ENCODE measurements at regions not wholly inside any gene's neighbourhood (a gene's known extent, or its start where the extent isn't known, plus 50 kb on each side); places are given as distances from the start of the nearest gene placed in this dataset.
"Not testable (repeated sequence)": the region's sequence is repeated elsewhere in the genome, so short reads cannot be mapped to it uniquely, and the experiment has no call there.

- DNase-seq (ENCODE audit: missing footprints) (no peak), ATAC-seq (no peak)
- intact Hi-C loops (cut with DNase I): no loop called here
Observed at GRCh38 chr14:57066887-57067513, 201.7 kb downstream of the EXOC5 start.

DNA sequence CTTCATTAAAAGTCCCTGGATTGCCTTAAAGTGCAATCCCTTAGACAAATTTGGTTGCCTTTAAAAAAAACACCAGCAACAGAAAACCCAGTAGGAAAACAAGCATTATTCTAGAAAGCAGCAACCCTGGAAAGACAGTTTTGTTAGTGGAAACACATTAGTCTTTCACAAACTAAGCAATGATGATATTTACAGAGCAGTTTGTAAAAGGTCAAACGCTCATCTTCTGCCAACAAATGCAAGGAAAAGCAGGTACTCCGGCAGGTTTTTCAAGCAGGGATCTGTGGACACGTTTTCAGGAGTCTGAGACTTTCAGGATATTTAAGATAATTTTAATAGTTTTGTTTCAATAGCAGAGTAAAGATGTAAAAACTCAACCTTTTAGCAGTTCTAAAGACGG lies 202.2 kb downstream of the EXOC5 start:
- ATAC-seq (no peak), DNase-seq (ENCODE audit: missing footprints) (no peak)
- intact Hi-C loops (cut with DNase I): no loop called here

DNA sequence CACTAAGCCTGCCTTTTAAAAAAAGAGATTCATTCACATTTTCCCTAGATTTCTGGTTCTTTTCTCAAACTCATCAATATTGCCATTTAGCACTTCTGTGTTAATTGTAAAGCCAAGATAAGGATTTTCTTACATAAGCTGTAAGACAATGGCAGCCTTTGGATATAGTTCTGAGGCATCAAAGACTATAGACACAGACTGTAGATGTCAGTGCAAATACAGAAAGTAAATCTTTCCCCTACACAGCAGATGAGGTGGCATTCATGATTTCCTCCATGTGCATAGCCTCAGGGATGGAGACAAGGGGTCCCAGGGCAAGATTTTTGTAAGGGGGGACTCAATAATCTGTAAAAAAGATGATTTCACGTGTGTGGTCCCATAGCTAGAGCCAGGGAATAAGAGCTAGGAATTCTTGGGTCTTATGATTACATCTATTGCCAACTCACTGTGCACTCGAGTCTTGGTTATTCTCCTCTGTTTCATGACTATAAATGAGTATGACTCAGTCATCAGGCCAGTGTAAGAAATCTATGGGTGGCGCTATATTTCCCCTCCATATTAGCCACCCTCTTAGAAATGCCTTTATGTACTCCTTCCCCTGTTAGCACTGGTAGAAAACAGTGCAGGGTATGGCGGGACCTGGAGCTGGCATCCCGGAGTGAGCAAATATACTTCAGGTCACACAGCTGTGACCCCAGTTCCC lies 207.5 kb downstream of the EXOC5 start:
- ATAC-seq (no peak), DNase-seq (ENCODE audit: missing footprints) (no peak)
- intact Hi-C loops (cut with DNase I): no loop called here

DNA sequence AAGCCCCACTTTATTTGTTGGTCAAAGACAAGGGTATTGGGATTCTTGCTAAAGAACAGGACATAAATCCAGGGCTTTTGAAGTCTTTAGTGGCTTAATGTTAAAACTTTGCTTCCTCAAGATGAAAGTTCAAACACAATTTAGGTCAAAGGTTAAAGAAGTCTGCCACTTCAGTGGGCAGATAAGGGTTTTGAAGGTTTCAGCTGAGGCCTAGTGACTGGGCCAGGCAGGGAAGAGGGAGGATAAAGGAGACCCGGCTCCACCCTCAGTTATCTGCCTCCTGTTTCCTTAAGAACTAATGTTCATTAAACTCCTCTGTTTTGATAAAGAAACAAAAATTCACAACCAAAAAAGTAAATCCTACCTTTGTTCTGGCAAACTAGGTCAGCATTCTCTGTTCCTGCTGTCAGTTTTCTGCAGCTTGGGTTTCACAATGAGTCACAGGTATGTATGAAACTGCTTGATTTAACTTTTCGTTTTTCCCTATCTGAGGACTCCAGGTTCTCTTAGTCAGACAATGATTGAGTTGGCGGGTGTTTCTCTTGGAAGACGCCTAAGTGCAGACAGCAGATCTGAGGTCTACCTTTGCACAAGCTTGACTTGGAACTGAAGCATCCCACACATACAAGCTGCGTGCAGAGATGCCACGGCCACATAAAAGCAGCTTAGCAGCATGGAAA lies 208.3 kb downstream of the EXOC5 start:
- intact Hi-C loops (cut with DNase I): no loop called here
- no peak for ATAC-seq
- no peak for DNase-seq (ENCODE audit: missing footprints)

GRCh38 chr14:57058319-57058718 lies 210.4 kb downstream of the EXOC5 start:
- intact Hi-C loops (cut with DNase I): no loop called here
- DNase-seq (ENCODE audit: missing footprints): no peak
- no peak for ATAC-seq

DNA sequence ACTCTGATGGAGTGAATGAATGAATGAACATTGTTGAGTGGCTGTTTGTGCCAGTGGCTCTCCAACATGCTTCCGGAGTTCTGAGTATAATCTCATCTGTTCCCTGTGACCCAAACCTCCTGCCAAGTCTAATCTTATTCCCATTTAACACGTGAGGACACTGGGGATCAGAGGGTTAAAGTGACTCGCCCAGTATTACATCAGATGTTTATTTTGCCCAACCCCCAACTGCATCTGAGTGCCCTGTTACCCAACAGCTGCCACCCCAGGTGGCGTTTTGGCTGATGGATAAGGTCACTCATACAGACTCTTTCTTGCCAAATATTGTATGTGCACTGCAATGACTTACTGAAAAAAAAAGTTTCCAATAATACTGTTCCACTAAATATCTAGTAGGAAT lies 210.9 kb downstream of the EXOC5 start:
- DNase-seq (ENCODE audit: missing footprints): no peak
- intact Hi-C loops (cut with DNase I): no loop called here
- ATAC-seq: no peak

DNA sequence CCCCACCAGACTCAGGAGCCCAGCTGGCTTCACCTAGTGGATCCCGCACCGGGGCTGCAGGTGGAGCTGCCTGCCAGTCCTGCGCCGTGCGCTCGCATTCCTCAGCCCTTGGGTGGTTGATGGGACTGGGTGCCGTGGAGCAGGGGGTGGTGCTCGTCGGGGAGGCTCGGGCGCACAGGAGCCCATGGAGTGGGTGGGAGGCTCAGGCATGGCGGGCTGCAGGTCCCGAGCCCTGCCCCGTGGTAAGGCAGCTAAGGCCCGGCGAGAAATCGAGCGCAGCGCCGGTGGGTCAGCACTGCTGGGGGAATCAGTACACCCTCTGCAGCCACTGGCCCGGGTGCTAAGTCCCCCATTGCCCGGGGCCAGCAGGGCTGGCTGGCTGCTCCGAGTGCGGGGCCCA lies 212.2 kb downstream of the EXOC5 start:
- intact Hi-C loops (cut with DNase I); ATAC-seq: not testable (repeated sequence)

DNA sequence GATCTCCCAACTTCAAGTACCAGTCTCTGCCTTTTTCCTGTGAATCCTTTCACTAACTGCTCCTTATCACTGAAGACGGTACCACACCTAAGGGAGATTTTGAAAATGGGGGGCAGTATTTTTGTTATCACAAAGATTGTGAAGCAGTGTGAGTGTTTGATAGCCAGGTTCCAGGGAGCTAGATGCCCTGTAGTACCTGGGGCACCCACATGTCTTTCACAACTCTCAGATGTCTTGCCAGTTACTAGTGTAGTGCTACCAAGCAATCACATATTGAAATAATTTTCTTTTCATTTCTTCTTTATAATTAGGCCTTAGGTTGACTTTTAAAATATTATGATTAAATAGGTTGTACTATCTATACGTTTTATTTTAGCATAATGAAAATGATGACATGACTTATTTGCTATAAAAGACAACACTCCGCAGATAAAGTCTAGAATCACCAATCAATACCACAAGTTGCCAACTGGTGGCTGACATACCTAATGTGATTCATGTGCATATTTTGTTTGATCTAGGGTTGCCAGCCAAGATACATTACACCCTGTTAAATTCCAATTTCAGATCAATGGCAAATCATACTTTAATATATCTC lies 215.9 kb downstream of the EXOC5 start:
- DNase-seq (ENCODE audit: missing footprints) (no peak), ATAC-seq (no peak)
- intact Hi-C loops (cut with DNase I): no loop called here

More for the DNA sequence above, 212.2 kb downstream of the EXOC5 start:
- DNase-seq (ENCODE audit: missing footprints): not testable (repeated sequence)

- DNase-seq (ENCODE audit: missing footprints): no peak
- intact Hi-C loops (cut with DNase I): no loop called here
- no peak for ATAC-seq
Observed at GRCh38 chr14:57051633-57052032, 217.1 kb downstream of the EXOC5 start.

- intact Hi-C loops (cut with DNase I): no loop called here
- ATAC-seq: no peak
- no peak for DNase-seq (ENCODE audit: missing footprints)
Observed at GRCh38 chr14:57049848-57050247, 218.9 kb downstream of the EXOC5 start.

GRCh38 chr14:57046175-57046574 lies 222.5 kb downstream of the EXOC5 start:
- intact Hi-C loops (cut with DNase I): no loop called here
- ATAC-seq: no peak
- no peak for DNase-seq (ENCODE audit: missing footprints)

- intact Hi-C loops (cut with DNase I); ATAC-seq; DNase-seq (ENCODE audit: missing footprints): not testable (repeated sequence)
Observed at GRCh38 chr14:57044101-57044973, 224.4 kb downstream of the EXOC5 start.

DNA sequence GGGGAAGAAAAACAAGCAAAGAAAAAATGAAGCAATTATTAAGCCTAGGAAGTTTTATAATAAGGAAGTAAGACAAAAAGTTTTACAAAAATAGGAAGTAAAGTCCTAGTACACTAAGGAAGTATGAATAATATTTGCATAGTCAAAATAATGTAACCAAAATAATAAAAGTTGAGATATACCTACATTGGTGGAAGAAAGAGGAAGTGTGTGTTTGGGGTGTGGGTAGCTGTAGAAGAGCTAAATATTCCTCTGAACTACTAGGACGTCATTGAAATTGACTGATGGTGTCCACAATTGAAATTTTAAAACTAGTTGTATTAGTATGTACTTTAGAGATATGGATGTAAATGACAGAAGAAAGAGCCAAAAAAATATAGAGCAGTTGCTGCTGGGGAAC lies 228.4 kb upstream of the OTX2 start:
- intact Hi-C loops (cut with DNase I): no loop called here
- ATAC-seq (no peak), DNase-seq (ENCODE audit: missing footprints) (no peak)

- no peak for ATAC-seq
- intact Hi-C loops (cut with DNase I): no loop called here
- no peak for DNase-seq (ENCODE audit: missing footprints)
Observed at GRCh38 chr14:57031474-57031873, 221.2 kb upstream of the OTX2 start.

DNA sequence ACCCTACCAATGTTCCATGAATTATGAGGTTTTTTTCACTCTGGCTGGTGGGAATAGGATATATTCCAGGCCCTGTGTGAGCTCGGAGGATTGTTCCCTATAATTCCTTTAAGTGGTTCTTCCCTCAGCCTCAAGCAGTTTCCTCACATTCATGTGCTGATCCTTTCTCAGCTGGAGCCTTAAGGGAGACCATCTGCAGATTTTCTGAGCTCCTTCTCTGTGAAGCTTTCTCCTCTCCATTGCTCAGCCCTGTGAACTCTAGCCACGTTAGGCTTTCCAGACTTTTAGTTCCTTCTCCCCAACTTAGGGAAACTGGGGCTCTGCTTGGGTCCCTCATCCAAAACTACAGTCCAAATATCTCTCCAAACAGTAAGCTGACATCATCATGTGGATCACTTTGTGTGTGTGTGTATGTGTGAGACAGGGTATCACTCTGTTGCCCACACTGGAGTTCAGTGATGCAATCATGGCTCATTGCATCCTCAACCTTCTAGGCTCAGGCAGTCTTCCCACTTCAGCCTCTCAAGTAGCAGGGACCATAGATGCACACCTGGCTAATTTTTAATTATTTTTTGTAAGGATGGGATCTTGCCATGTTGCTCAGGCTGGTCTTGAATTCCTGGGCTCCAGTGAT lies 219.5 kb upstream of the OTX2 start:
- DNase-seq (ENCODE audit: missing footprints): no peak
- ATAC-seq: no peak
- intact Hi-C loops (cut with DNase I): no loop called here

DNA sequence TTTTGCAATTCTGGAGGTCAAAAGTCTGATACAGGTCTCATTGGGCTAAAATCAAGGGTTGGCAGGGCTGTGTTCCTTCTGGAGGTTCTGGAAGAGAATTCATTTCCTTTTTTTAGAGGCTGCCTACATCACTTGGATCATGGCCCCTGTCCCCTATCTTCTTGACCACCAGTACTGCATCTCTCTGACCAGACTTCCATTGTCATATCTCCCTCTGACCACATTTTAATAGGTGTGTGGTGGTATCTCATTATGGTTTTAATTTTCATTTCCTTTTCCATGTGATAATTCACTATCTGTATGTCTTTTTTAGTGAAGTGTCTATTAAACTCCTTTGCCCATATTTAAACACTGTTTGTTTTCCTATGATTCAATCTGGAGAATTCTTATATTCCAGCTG lies 215.2 kb upstream of the OTX2 start:
- ATAC-seq (no peak), DNase-seq (ENCODE audit: missing footprints) (no peak)
- intact Hi-C loops (cut with DNase I): no loop called here

GRCh38 chr14:57022608-57023007 lies 212.3 kb upstream of the OTX2 start:
- ATAC-seq (no peak), DNase-seq (ENCODE audit: missing footprints) (no peak)
- intact Hi-C loops (cut with DNase I): no loop called here

- DNase-seq (ENCODE audit: missing footprints): no peak
- intact Hi-C loops (cut with DNase I): no loop called here
- no peak for ATAC-seq
Observed at GRCh38 chr14:57018065-57018464, 207.8 kb upstream of the OTX2 start.

GRCh38 chr14:57013987-57014386 lies 203.7 kb upstream of the OTX2 start:
- intact Hi-C loops (cut with DNase I): no loop called here
- ATAC-seq (no peak), DNase-seq (ENCODE audit: missing footprints) (no peak)
